Nucleus accumbens (tissue), 56 donors: ENCODE measurements at regions not wholly inside any gene's neighbourhood (a gene's known extent, or its start where the extent isn't known, plus 50 kb on each side); places are given as distances from the start of the nearest gene placed in this dataset.

Source experiments
- DNase-seq, 56 donors: peaks; one replicate each; lab custom pipeline; 2025; lab: John Stamatoyannopoulos, UW

- no peak for DNase-seq
These were observed 154.8 kb downstream of the TMX1 start for GRCh38 chr14:51394804-51395203.

- DNase-seq, result peak in 1 of 56 donors; percentile 27
These were observed 155.4 kb downstream of the TMX1 start for GRCh38 chr14:51395361-51395849.

DNA sequence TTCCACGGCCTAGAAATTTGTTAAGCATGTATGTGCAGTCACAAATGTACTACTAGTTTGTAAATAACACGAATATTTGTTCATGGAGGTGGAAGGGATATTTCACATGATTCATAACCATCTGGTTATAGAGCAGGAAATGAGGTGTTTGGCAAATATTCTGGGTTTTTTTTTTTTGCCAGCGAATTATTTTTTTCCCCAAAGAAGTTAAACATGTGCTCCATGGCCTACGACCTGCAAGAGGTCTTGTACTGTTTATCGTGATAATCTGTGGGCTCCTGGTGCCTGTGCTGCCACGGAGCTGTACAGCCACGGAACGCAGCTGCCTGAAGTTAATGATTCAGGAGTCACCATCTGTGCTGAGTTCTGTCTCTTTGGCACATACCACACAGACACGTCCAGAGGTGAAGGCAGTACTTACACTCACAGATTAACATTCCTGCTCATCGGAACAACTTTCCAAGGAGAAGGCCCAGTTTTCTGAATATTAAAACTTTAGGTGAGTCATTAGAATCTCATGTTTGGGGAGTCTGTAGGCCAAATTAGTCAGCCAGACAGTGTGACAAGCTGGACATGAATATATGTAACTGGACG, 156.3 kb downstream of the TMX1 start:
- DNase-seq, result no peak

GRCh38 chr14:51398898-51399297, 158.9 kb downstream of the TMX1 start:
- DNase-seq, result no peak

DNA sequence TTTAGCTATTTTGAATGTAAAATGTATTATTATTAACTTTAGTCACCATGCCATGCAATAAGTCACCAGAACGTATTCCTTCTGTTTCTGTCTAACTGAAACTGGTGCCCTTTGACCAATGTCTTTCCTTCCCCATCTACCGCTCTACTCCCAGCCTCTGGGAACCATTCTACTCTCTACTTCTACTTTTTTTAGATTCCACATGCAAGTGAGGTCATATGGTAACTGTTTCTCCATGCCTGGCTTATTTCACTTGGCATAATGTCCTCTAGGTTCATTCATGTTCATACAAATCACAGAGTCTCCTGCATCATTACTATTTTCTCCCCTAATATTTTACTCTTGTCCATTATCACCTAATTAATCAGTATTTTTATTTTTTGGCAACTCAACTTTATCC, 160.1 kb downstream of the TMX1 start:
- no peak for DNase-seq

- no peak for DNase-seq
These were observed 161.2 kb downstream of the TMX1 start for GRCh38 chr14:51401272-51401671.

GRCh38 chr14:51401756-51402155, 161.7 kb downstream of the TMX1 start:
- DNase-seq, result no peak

GRCh38 chr14:51410897-51411296, 170.8 kb downstream of the TMX1 start:
- DNase-seq, result no peak

DNA sequence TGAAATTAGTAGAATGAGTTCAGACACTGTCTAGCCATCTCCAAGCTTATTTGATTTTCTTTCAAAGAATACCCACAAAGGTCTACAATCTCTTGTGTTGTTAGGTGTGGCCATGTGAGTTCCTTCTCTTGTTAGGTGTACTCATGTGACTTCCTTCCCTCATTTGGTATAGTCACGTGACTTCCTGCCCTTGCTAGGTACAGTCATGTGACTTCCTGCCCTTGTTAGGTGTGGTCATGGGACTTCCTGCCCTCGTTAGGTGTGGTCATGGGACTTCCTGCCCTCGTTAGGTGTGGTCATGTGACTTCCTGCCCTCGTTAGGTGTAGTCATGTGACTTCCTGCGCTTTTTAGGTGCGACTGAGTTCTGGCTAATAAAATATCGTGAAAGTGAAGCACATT, 179.6 kb downstream of the TMX1 start:
- no peak for DNase-seq

DNA sequence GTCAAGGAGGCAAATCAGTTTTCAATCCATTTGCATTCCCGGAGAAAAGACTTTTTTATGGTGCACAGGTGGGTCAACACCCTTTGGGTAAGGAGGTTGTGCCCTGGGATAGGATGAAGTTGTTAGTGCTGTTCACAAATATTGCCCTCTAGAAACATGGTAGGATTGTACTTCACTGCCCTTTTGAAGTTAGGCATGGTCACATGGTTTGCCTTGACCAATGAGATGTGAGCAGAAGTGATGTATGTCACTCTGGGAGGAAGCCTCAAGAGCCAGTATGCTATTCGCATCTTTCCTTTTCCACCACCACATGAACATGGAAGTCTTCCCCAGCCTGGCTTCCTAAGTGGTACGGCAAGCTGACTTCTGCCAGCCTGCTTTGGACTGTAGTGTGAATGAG, 182.7 kb downstream of the TMX1 start:
- no peak for DNase-seq

GRCh38 chr14:51424041-51424440, 184.0 kb downstream of the TMX1 start:
- DNase-seq, result no peak

DNA sequence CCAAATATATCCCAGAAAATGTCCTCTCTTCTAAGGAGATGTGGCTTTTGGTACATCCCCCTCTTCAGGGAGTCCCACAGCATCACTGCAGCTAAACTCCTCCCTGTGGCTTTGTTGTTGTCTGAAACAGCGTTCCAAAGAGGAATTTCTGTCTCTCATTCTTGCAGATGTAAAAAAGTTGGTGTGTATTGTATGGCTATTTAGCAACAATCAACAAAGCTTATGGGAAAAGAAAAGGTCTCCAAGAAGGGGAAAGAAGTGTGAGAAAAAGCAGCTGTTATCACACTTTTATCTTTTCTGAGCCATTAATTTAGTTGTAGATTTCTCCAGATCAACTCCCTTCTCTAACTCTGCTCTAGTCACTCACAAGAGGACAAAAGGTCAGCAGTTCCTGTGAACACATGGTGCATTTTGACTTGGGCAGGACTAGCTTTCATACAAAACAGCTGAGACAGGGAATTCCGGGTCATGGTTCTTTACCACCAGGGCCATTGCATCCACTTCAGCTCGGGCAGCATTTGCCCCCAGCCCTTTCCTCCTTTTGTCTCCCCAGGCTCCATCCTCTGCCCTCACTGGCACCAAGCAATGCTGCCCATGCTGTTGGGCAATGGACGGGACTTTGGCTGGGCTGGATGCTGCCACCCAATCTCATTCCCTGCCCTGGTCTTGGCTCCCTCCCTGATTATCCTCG, 184.7 kb downstream of the TMX1 start:
- no peak for DNase-seq

- DNase-seq, result no peak
These were observed 188.9 kb downstream of the TMX1 start for GRCh38 chr14:51428981-51429380.

GRCh38 chr14:51430079-51430478, 190.0 kb downstream of the TMX1 start:
- DNase-seq, result no peak

DNA sequence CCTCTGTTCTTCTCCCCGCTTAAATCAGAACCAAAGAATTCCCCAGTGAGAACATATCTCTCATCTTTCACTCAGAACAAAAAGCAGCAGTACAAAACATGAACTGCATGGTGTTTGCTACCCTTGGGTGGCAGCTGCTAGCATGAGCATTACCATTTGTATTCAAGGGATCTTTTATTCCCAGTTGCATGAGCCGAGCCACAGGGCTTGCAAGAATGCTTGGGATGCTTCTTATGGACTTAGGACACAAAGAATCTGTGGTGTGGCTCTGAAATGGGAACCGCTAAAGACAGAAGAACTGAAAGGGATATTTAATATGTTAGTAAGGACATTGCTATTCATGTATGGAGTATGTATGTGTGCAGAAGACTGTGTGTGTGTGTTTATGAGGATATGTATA, 190.6 kb downstream of the TMX1 start:
- peak in 13 of 56 donors; percentile 2 to 29 (median 9) for DNase-seq

DNA sequence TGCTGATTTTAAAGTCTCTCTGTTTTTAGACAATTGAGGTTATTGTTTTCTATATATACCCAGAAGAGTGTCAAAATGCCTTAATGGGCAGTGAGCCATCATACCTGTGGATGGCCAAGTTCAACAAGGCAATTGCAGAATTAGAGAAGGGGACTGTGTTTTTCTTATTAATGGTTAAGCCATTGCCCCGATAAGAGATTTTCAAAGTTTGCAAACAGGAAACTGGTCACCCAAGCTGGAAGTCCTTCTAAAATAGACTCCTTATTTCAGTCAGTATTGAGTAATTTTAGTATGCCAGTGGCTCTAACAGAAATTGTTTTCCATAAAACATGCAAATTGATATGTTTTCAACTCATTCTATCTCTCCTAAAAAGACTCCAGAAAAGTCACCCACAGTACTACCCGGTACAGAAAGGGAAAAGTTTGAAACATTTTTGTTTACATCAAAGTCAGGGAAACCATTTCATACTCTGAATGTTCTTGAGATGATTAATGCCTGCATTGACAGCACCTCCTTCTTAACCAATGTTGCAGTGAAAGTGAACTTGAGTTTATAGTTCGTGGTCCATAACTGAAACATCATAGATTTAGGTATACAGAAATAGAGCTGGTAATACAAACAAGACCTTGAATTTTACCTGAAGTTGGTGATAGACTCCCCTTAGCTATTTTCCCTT, 191.1 kb downstream of the TMX1 start:
- DNase-seq, result no peak

DNA sequence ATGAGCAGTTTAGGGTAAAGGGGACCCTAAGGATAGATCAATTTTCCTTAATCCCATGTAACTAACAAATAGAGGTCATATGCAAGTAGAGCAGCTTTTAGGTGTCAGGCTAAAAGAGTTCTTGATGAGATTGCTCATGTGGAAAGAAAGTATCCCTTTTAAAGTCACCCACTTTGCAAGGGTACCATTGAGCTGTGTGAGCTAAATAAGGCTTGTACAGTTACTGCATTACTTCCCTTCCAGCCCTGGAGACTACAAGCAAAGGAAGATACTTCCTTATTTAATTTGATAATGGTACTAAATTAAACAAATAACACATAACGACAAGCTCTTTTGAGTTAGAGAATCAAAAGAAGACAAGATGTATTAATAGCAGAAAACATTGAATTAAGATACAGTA, 191.7 kb downstream of the TMX1 start:
- no peak for DNase-seq

GRCh38 chr14:51432302-51432948, 192.4 kb downstream of the TMX1 start:
- DNase-seq, result no peak

DNA sequence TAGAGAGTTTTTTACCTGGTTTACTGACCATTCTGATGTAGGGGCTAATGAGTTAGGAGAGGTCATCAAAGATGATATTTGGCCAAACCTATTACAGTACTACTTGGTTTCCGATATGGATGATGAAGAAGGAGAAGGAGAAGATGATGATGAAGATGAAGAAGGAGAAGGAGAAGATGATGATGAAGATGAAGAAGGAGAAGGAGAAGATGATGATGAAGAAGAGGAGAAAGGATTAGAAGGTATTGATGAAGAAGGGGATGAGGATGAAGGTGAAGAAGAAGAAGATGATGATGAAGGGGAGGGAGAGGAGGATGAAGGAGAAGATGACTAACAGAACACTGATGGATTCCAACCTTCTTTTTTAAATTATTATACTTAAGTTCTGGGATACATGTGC, 196.6 kb downstream of the TMX1 start:
- no peak for DNase-seq

DNA sequence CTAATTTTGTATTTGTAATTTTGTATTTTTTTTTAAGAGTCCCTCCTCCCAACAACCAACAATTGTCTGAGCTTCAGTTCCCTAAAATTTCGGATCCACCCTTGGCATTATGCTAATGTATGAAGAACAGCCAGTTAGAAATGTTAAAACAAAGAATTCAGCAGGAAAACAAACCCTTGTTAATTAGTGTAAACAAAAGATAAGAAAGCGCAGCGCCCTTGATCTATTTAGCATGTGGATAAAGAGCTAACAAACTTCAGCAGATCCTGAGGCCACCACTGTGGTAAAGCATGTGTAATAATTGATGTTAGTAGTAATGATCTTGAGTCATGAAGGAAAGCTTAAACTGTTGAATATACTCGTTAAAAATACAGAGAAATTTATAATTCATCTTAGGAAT, 199.8 kb downstream of the TMX1 start:
- DNase-seq, result no peak

DNA sequence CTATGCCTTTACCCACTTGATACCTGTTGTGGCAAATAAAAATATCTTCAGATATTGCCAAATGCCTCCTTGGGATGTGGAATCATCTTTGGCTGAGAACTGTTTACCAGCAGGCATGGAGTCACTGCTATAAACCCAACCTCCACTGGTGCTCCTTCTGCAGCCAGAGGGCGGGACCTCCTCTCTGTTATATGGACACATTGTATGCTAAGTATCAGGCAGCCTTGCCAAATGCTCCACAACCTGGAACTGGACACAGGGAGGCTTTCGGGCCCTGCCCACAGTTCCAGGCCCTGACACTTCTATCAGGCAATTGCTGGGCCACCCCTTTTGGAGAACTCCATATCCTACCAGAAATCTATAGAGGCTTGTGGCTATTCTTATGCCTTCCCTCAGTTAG, 201.0 kb downstream of the TMX1 start:
- no peak for DNase-seq
